ENCODE measurements at regions not wholly inside any gene's neighbourhood (a gene's known extent, or its start where the extent isn't known, plus 50 kb on each side); places are given as distances from the start of the nearest gene placed in this dataset.
"Not testable (repeated sequence)": the region's sequence is repeated elsewhere in the genome, so short reads cannot be mapped to it uniquely, and the experiment has no call there.

DNA sequence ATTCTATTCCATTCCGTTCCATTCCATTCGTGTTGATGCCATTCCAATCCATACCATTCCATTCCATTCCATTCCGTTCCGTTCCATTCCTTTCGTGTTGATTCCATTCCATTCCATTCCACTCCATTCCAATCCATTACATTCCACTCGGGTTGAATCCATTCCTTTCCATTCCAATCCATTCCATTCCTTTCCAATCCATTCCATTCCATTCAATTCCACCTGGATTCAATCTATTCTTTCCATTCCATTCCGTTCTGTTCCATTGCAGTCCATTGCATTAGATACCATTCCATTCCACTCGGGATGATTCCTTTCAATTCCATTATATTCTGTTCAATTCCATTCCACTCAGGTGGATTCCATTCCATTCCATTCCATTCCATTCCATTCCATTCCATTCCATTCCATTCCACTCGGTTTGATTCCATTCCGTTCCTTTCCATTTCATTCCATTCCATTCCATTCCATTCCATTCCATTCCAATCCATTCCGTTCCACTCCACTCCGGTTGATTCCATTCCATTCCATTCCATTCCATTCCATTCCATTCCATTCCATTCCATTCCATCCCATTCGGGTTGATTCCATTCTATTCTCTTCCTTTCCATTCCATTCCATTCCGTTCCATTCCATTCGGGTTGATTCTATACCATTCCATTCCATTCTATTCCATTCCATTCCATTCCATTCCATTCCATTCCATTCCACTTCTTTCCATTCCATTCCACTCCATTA lies 134.1 kb downstream of the CWH43 start:
- TF ChIP-seq CTCF (IDR thresholded peaks at IDR 0.05): not testable (repeated sequence)
- TF ChIP-seq EZH2 (IDR thresholded peaks at IDR 0.05; ENCODE audit: borderline replicate concordance, insufficient read depth, low read depth, low read length, poor library complexity, severe bottlenecking): peak; percentile 88
